HG03039 (cell line): ENCODE measurements at regions not wholly inside any gene's neighbourhood (a gene's known extent, or its start where the extent isn't known, plus 50 kb on each side); places are given as distances from the start of the nearest gene placed in this dataset.

Experiments
- ATAC-seq: cut with Tn5 transposase; IDR thresholded peaks from one replicate; pipeline ENCODE4 v1.9.1; 2021; ENCODE audit warnings: mild to moderate bottlenecking, moderate library complexity; ENCODE audit not compliant: unreplicated experiment

DNA sequence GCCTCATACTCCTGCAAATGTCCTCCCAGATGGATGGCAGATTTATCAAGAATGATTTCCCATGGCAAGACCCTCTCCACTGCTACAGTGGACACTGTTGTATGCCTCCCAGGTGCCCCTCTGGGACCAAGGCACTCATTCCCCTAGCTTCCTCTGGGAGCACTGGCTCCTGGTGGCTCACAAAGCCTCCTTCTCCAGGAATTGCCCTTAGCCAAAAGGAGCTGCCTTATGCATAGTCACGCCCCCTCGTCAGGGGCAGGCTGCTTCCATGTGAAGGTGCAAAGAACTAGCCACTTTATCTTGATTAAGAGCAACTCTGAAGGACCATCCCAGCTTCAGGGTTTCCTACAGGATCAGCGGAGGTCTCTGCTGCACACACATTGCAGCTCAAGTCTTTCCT lies 358.1 kb downstream of the CDK5RAP2 start:
- ATAC-seq = no peak

DNA sequence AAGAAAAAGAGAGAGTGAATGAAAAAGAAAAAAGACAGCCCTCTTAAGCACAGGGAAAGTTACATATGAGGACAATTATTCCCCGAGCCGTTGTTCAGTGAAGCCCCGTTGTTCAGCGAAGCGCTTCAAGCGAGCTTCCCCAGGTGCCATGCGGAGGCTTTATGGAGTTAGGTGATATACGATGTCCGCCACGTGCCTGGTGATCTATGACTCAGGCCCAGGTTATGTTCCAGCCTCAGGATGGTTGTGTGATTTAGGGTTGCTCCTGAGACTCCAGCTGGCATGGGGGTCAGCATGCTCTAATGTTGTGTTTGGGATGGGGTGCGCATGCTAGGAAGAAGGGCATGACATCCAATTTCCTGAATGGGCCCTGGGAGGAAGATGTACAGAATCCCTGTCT lies 365.6 kb downstream of the CDK5RAP2 start:
- ATAC-seq = no peak

DNA sequence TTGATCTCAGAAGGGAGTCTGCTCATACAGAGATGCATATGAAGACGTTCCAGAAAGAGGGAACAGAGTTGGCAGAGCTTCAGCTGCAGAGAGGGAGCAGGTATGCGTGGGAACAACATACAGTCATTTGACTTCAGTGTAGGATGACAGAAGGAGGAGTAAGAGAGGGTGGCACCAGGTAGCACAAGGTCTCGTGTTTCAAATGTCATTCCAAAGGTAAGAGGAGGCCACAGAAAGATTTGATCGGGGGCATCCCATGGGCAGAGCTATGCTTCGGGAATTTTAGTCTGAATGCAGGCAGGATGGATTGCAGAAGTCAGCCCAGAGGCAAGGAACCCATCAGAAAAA lies 367.1 kb downstream of the CDK5RAP2 start:
- ATAC-seq = no peak

DNA sequence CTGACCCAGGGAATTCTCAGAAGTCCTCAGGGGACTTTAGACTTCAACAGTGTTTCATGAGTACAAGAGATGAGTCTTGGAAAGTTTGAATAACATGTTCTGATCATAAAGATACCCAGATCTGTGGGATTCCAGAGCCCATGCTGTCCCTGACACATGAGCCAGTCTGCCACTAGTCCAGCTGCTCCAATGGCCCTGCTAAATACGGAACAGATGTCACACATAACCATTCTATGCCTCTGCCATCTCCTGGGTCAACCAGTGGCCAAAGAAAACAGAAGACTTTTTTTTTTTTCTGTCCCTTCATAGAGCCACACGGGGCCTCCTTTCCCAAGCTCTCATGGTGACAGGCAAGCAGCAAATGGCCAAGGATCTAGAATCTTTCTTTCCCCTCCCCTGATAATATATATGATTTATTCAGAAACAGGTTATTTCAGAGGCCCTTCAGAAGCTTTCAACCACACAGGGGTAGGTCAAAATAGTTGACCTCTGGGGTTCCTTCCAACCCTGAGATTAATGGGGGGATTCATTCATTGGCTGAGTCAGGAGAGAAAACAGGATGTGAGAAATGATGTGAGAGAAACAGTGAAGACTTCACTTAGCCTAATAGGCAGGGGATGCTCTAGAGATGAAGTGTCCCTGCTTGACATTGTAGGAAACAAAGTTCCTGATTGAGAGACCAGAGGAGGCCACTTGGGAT lies 367.7 kb downstream of the CDK5RAP2 start:
- no peak for ATAC-seq

DNA sequence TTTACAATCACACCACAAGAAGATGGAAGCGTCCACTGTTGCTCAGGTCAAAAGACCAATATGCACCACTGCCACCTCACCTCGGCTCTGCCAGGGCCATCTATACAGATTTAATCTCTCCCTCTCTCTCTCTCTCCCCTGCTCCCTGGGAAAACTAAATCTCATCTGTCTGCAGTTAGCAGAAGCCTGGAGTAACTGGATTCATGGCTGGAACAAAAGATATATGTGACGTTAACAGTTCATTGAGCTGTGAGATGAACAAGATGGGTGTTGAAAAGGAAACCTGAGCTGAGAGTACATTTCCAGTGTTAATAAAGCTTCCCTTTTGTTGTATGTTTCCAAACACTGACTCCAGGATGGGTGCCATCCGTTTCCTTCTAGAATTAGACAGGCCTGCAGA lies 369.7 kb downstream of the CDK5RAP2 start:
- ATAC-seq = no peak

DNA sequence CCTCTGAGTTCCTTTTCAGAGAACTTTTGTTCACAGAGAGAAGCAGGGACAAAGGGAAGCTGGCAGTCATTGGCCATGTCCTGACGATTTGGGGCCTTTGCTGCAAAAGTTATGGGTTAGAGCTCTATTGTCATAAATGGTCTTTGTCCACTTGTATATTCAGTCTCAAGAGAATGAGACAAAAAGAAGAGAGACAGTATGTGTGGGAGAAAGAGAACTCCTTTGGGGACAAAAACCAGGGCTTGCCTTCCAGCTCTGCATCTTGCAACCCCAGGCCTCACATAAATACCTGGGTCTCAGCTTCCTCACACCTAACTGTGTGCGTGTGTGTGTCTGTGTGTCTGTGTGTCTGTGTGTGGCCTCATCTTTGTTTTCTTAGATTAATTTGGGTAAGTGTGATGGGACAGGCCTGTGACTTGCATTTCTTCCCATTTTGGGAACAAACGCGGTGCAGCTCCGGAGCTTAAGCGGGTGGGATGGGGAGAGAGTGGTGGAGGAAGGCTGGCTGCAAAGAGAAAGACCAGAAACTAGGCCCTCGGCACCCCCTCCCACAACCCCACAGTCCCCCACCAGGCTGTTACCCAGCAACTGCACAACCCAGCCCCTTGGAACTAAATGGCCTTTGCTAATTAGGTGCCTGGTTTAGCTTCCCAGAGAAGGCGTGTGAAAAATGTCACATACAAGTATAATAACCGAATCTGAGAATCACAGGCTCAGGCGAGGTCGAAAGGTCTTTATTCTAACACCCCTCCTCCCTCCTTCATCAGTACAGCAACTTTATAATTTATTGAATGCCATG lies 376.9 kb downstream of the CDK5RAP2 start:
- no peak for ATAC-seq

DNA sequence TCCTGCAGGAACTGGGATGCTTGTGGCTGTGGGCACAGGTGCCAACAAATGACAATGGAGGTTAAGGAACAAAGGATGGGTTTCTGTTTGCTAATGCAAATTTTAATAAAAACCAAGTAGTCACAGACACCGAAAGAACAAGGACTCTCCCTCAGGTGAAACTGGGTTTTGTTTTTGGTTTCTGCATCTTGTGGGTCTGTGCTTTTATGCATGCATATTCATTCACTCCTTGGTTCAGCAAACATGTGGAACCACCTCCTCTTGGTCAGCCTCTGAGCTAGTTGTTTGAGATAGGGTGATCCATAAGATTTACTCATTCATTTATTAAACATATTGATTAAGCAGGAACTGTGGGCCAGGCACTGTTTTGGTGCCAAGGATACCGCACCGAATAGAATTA lies 381.9 kb downstream of the CDK5RAP2 start:
- ATAC-seq = no peak

DNA sequence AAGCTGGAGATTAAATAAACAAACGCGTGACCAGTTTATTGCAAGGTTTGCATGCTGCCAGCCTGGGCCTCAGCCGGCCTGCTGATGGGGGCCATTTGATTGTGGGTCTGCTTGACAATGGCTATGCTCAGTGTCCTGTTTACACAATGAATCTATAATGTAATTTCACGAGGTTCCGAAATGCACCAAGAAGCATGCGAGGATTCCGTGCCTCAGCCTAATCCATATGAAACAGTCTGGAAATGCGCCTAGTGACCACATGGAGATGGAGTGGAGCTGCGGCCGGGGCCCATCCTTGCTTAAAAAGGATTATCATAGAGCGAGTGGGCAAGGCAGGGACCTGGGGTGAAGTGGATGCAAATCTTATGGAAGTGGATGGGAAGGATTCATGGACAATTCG lies 382.4 kb downstream of the CDK5RAP2 start:
- ATAC-seq = no peak

DNA sequence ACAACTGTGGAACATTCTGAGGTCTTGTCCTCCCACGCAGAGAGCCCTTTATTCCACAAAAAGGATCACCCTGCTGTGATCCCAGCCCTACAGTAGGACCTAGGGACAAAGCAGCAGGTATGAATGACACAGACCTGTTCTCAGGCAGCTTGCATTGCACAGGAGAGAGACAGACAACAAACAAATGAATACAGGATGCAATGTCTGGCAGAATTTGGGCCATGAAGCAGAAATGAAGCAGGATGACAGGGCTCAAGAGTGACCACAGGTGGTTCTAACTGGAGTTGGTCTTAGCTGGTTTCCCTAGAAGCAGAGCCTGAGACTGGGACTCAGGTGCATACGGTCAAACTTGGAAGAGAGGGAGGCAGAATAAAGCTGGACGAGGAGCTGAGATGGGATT lies 388.8 kb downstream of the CDK5RAP2 start:
- ATAC-seq = no peak

DNA sequence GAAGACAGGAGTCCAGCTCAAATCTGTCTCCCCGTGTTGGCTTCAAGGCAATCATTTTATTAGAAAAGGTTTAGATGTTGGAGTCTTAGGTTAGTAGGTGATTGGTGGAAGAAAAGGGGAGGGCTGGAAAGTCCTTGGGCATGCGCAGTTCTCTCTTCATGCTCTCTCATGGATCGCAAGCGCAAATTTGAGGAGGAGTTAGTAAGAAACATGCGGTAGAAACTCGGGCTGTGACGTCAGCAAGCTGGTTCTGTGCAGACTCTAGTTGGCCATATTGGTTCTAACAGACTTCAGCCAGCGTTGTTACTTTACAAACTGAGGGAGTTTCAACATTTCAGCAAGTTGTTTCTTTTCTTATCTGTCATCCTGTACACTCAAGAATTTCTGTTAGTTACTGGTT lies 392.2 kb downstream of the CDK5RAP2 start:
- ATAC-seq = no peak

DNA sequence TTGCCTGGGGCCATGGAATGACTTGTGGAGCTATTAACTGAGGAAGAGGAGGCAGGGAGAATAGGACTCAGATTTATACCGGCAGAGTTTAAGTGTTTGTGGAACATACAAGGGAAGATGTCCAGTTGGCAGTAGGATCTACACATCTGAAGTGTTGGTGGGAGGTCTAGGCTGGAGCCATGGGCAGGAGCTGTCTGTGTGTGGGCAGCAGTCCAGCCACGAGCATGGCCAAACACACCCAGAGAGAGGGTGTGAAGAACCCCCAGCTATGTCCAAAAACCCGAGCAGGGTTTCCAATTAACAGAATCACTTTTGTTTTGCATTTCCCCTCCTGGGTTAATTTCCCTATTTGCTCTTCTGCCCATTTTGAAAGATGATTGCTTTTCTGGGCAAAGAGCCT lies 393.7 kb downstream of the CDK5RAP2 start:
- ATAC-seq = no peak

DNA sequence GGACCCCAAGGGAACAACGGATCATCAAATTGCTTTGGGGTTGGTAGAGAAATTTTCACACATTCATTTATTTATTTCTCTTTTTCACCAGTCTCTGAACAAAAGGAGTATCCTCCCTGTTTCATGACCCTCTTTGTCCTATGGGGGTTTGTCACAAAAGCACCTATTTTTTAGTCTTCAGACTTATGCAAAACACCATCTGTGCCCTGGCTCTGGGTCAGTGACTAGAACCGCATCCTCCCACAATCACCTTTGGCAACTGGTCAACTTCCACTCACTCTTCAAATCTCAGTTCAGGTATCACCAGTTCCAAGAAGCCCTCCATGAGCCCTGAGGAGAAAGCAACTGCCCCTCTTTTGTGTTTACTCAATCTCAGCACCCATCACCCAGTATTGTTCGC lies 395.7 kb downstream of the CDK5RAP2 start:
- no peak for ATAC-seq

DNA sequence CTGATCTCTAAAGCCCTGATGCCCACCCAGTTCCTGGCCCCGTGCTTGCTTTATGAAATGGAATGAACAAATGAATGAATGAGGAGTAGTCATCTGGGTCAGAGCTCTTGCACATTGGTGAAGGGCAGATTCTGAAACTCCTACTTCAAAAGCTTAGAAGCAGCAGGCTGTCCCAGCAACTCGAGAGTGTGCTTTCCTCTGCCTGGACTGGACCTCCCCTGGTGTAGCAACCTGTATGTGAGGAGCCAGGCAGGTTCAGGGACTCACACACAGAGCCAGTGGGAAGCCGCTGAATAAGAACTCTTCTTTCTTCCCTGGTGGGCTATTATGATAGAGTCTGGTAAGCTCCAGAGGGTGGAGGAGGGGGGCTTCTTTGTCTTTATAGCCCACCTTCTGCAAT lies 396.4 kb downstream of the CDK5RAP2 start:
- no peak for ATAC-seq

DNA sequence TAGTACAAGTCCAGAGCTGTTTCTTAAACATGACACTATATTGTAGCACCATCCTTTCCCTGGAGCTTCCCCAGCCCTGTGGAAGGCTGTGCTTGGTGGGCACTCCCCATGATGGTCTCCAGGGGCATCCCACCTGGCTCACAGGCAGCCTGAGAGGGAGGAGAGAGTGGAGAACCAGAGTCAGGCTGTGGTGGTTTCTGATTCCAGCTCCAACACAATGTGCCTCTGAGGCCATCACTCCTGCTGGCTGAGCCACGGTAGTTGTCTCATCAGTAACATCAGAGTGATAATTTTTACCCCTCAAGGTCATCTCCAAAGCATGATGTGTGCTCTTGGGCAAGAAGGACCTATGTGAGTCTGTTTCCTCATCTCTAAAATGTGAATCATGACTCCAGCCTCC lies 398.0 kb downstream of the CDK5RAP2 start:
- no peak for ATAC-seq

DNA sequence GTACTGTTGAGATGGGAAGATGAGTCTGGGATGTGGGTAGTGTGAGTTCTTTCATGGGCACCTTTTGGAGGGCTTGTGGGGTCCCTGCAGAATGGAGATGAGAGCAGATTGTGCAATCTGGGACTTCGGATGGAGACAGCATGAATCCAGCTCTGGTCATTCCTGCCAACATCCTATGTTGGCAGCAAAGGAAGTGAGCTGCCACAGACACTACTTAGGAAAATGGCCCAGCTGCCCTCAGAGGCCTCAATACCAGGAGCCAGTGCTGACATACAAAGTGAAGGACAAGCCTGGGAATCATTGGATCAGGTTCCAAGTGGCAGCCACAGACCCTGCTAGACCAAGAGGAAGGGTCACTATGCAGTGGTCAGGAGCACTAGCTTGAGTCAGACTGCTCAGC lies 402.8 kb downstream of the CDK5RAP2 start:
- ATAC-seq = no peak

DNA sequence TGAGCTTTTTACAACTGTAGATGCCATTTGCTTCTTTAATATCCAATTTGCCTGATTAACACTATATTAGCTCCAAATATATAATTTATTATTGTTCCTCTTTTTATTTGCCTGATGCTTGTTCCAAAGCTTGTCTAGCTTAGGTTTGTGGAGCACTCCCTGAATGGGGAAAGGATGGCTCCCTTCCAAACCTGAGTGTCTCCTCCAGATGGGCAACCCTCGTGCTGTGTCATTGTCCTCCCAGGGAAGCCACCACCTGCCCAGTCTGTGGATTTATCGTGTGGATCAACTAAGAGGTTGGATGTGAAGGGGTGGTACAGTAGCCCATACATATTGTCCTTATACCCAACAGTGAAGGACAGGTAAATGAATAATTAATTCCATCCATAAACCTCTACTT lies 404.9 kb downstream of the CDK5RAP2 start:
- no peak for ATAC-seq

DNA sequence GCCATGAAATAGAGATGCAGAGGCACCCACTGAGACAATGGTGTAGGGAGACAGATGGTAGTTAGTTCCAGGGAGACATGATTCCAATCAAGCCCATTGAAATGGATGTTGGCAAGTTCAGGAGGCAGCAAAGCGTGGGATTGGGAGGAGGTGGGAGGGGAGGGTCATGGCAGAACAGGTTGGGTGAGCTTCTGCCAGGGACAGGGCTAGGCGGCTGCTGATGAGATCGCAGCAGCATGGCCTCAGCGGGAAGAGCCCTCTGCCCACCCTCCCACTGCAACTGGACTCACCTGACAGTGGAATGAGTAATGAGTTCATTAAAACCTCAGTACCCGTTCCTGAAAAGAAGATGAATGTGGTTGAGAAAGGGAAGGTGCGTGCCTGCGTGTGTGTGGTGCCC lies 418.2 kb downstream of the CDK5RAP2 start:
- ATAC-seq = no peak

DNA sequence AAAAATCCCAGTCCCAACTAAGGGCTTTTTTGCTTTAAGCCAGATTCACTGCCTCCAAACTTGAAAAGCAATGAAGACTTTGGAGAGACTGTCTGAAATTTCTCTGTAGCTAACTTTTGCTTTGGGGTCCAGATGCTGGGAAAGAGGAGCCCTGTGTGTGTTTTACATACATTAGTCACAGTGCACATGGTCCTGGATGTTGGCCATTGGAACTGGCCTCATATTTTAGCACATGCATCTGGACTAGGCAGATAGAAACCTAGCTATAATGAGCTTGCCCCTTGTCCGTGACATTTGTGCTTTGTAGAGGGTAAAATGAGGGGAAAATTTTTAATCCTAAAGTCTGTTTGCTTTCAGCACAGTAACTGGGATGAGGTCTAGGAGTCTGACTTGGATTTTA lies 421.7 kb downstream of the CDK5RAP2 start:
- ATAC-seq = no peak

DNA sequence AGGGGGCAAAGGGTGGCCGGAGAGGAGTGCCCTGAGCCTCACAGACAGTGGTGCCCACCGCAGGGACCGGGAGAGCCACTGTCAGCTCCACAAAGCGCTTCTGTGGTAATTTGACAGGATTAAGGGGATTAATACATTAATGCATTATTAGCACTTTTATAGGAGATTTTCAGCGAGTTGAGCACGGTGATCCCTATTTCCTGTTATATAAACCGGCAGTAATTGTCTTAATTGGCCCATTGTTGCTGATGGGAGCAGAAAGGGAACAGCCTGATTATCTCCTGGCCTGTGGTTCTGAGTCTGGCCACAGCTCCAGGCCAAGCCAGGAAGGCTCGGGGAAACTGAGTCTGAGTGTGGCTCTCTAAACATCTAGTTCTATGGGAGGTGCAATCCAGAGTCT lies 423.6 kb downstream of the CDK5RAP2 start:
- no peak for ATAC-seq

DNA sequence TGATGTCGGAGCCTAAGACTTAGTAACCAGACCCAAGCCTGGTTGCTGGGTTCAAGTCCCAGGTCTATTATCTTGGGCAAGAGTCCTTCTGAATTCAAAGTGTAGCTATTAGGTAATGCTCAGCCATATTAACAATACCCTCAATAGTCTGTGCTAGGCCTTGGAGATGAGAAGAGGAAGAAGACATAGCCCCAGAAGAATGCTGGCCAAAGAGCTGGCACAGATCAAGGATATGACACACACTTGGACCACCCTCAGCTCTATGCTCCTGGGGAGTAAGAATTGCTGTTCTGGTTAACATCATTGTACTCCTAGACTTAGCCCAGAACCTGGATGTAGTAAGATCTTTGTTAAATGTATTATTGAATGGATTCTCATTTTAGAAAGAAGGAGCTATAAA lies 426.7 kb downstream of the CDK5RAP2 start:
- no peak for ATAC-seq

DNA sequence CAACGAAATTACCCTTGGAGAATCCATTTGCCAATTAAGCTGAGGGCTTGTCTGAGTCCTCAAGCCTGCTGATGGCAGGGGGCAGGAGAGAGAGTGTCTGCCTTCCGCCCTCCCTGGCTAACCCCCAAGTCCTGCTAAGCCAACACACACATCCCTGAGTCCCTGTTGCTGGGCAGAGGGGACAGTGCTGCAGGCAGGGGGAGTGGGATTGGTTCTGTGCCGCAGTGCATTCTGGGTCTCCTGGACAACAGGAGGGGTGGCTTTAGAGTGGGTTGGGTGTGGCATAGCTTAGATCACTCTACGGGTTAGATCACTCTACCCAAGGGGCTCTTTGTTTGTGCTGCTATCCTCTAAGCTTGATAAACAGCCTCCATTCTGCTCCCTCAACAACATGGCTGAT lies 427.7 kb downstream of the CDK5RAP2 start:
- no peak for ATAC-seq

DNA sequence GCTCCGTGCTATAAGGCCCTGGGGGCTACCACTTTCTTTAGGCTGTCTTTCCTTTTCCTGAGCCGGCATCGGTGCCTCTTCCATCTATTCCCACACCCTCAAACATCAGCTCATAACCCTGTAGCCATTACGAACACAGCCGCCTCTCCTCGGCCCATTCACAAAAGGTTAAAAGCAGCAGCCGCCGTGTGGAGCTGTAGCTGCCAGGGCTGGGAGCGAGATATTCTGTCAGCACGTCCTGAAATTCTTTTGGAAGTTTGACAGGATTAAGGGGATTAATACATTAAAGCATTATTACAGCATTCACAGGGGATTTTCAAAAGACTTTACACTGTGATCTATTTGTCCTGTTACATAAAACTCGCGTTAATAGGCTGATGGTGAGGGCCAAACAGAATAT lies 428.2 kb downstream of the CDK5RAP2 start:
- ATAC-seq = no peak

DNA sequence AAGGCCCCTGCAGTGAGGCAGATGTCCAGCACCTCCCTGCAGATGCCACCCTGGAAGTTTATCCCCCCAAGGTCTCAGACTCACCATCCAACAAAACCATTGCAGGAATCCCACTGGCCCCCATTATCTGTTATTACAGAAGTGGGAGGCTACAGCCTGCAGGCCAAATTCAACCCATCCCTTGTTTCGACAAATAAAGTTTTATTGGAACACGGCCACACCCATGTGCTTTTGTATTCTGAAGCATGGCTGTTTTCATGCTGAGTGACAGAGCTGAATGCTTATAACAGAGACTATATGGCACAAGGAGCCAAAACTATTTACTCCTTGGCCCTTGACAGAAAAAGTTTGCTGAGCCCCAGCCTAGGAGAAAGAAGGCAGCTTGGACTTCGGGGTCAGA lies 428.8 kb downstream of the CDK5RAP2 start:
- ATAC-seq = no peak
